ENCODE measurements at regions not wholly inside any gene's neighbourhood (a gene's known extent, or its start where the extent isn't known, plus 50 kb on each side); places are given as distances from the start of the nearest gene placed in this dataset.

GRCh38 chr4:156248917-156249316, 295.3 kb upstream of the CTSO start:
- Histone ChIP-seq H3K36me3 (ENCODE audit: control insufficient read depth, insufficient read depth, low read length) (no peaks in the 10 kb centered on the region), H3K27ac (ENCODE audit: low read depth, low read length) (no peak overlapping the region), H3K9ac (ENCODE audit: extremely low read depth, low read length, poor library complexity, severe bottlenecking) (no peak overlapping the region), H3K4me3 (ENCODE audit: low read length) (no peak overlapping the region), H3K4me1 (ENCODE audit: control insufficient read depth, insufficient read depth, low read length) (no peaks in the 10 kb centered on the region), H3K27me3 (ENCODE audit: control insufficient read depth, insufficient read depth, low read length, poor library complexity, severe bottlenecking) (no peaks in the 10 kb centered on the region), H3K9me3 (ENCODE audit: control insufficient read depth, low read length) (no peaks in the 10 kb centered on the region)
- no peaks in the 10 kb centered on the region for H3K9me3 Mint-ChIP-seq
- no peak for DNase-seq
- TF ChIP-seq, protein P1, sequence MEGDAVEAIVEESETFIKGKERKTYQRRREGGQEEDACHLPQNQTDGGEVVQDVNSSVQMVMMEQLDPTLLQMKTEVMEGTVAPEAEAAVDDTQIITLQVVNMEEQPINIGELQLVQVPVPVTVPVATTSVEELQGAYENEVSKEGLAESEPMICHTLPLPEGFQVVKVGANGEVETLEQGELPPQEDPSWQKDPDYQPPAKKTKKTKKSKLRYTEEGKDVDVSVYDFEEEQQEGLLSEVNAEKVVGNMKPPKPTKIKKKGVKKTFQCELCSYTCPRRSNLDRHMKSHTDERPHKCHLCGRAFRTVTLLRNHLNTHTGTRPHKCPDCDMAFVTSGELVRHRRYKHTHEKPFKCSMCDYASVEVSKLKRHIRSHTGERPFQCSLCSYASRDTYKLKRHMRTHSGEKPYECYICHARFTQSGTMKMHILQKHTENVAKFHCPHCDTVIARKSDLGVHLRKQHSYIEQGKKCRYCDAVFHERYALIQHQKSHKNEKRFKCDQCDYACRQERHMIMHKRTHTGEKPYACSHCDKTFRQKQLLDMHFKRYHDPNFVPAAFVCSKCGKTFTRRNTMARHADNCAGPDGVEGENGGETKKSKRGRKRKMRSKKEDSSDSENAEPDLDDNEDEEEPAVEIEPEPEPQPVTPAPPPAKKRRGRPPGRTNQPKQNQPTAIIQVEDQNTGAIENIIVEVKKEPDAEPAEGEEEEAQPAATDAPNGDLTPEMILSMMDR (conservative IDR thresholded peaks at IDR 0.05), result no peak
- H3K36me3 Mint-ChIP-seq (ENCODE audit: low read depth), result no peaks in the 10 kb centered on the region
- H3K4me3 Mint-ChIP-seq, result no peak overlapping the region
- WGBS, 2 experiments (ENCODE audit: insufficient coverage in 1 of 2, insufficient read length in 1 of 2), result 84% methylated on average over 3 of the region's 3 CpGs; no CpG with 5 or more reads in 1 of the 2 experiments
- H3K27ac Mint-ChIP-seq, result no peak overlapping the region
- no peaks in the 10 kb centered on the region for H3K4me1 Mint-ChIP-seq
- H3K27me3 Mint-ChIP-seq (ENCODE audit: insufficient read depth), result no peaks in the 10 kb centered on the region

GRCh38 chr4:156247470-156247869, 293.8 kb upstream of the CTSO start:
- WGBS, 2 experiments (ENCODE audit: insufficient coverage in 1 of 2, insufficient read length in 1 of 2), result 38 to 47% methylated on average over 2 of the region's 2 CpGs
- no peak overlapping the region for H3K27ac Mint-ChIP-seq
- H3K27me3 ChIP-seq (ENCODE audit: control insufficient read depth, insufficient read depth, low read length, poor library complexity, severe bottlenecking), result no peaks in the 10 kb centered on the region

DNA sequence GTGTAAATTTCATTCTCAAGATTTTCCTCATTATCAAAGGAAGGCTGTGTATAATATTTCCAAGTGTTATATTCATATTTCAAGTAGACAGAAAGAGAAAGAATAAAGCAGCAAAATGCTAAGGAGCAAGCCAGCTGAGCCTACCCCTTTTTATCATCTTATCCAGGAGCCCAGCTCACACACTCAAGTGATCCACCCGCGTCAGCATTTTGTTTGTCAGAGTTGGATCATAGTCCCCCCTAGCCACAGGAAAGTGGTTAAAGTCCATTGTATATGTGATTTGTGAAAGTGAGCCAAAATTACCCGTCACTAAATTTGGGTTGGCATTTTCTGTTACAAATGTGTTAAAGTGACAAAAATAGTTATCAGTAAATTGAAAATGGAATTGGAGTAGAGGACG, 289.3 kb upstream of the CTSO start:
- WGBS, 2 experiments (ENCODE audit: insufficient coverage in 1 of 2, insufficient read length in 1 of 2), result 93 to 94% methylated on average over 4 of the region's 4 CpGs
- no peak for DNase-seq
- H3K4me1 Mint-ChIP-seq, result no peaks in the 10 kb centered on the region
- no peaks in the 10 kb centered on the region for H3K4me1 ChIP-seq (ENCODE audit: control insufficient read depth, insufficient read depth, low read length)
- no peaks in the 10 kb centered on the region for H3K9me3 Mint-ChIP-seq
- no peak overlapping the region for H3K4me3 ChIP-seq (ENCODE audit: low read length)
- no peak overlapping the region for H3K9ac ChIP-seq (ENCODE audit: extremely low read depth, low read length, poor library complexity, severe bottlenecking)
- no peaks in the 10 kb centered on the region for H3K36me3 Mint-ChIP-seq (ENCODE audit: low read depth)
- H3K9me3 ChIP-seq (ENCODE audit: control insufficient read depth, low read length), result no peaks in the 10 kb centered on the region
- H3K27me3 Mint-ChIP-seq (ENCODE audit: insufficient read depth), result no peaks in the 10 kb centered on the region
- no peaks in the 10 kb centered on the region for H3K27me3 ChIP-seq (ENCODE audit: control insufficient read depth, insufficient read depth, low read length, poor library complexity, severe bottlenecking)
- H3K27ac Mint-ChIP-seq, result no peak overlapping the region
- no peak overlapping the region for H3K27ac ChIP-seq (ENCODE audit: low read depth, low read length)
- no peaks in the 10 kb centered on the region for H3K36me3 ChIP-seq (ENCODE audit: control insufficient read depth, insufficient read depth, low read length)
- no peak overlapping the region for H3K4me3 Mint-ChIP-seq
- TF ChIP-seq, protein P1 (conservative IDR thresholded peaks at IDR 0.05), result no peak

More at GRCh38 chr4:156247470-156247869, 293.8 kb upstream of the CTSO start:
- H3K4me3 ChIP-seq (ENCODE audit: low read length), result no peak overlapping the region
- no peak for DNase-seq
- no peak overlapping the region for H3K27ac ChIP-seq (ENCODE audit: low read depth, low read length)
- TF ChIP-seq, protein P1 (conservative IDR thresholded peaks at IDR 0.05), result no peak
- H3K36me3 ChIP-seq (ENCODE audit: control insufficient read depth, insufficient read depth, low read length), result no peaks in the 10 kb centered on the region
- no peak overlapping the region for H3K9ac ChIP-seq (ENCODE audit: extremely low read depth, low read length, poor library complexity, severe bottlenecking)
- Mint-ChIP-seq H3K4me3 (no peak overlapping the region), H3K36me3 (ENCODE audit: low read depth) (no peaks in the 10 kb centered on the region), H3K27me3 (ENCODE audit: insufficient read depth) (no peaks in the 10 kb centered on the region), H3K4me1 (no peaks in the 10 kb centered on the region), H3K9me3 (no peaks in the 10 kb centered on the region)
- H3K4me1 ChIP-seq (ENCODE audit: control insufficient read depth, insufficient read depth, low read length), result no peaks in the 10 kb centered on the region
- H3K9me3 ChIP-seq (ENCODE audit: control insufficient read depth, low read length), result no peaks in the 10 kb centered on the region
